Activated CD4-positive, alpha-beta T cell treated with anti-CD3 and anti-CD28 coated beads, Interleukin-2, Interleukin-6, amounts not matched to agents 100 ng/mL and 50 ng/mL, durations not matched to agents 16 hours and 8 hours (primary cell): ENCODE measurements at regions not wholly inside any gene's neighbourhood (a gene's known extent, or its start where the extent isn't known, plus 50 kb on each side); places are given as distances from the start of the nearest gene placed in this dataset.
"Not testable (repeated sequence)": the region's sequence is repeated elsewhere in the genome, so short reads cannot be mapped to it uniquely, and the experiment has no call there.

ENCODE experiments used
- DNase-seq: peaks from one replicate; pipeline ENCODE4 v3.0.0-alpha.2; 2020

DNA sequence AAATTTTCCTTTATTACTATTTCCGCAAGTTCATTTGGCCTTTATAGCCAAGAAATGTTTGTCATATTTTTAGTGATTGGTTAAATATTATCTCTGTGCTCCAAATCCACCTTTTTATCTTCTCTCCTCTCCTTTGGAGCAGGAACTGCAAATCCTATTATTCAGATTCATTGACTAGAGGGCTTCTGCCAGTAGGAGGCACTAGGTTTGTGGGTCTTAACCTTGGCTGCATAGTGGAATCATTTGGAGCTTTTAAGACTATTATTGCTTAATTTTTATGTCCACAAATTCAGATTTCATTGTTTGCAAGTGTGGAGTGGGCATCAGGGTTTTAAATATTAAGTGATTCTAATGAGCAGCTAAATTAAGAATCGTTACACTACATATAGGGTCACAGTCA lies 75.3 kb upstream of the SYT10 start:
- DNase-seq: no peak

DNA sequence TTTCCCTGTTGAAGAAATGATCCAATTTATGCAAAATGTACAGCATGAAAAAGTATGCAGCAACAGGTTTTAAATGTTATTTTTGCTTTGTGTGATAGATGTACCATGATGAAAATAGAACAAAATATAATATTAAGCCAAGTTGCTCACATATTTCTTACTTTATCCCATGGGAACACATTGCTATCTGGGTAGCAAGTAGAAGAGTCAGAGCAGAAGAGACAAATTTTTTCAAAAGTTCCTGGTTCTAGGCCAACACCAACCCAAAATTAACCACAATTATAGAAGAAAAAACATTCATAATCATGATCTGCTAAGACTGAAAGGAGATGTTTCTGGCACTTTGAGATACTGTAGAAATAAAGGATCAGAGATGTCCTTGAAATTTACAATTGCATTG lies 79.9 kb upstream of the SYT10 start:
- no peak for DNase-seq

GRCh38 chr12:33520505-33521302 lies 81.1 kb upstream of the SYT10 start:
- DNase-seq: not testable (repeated sequence)

GRCh38 chr12:33529031-33529430 lies 89.4 kb upstream of the SYT10 start:
- DNase-seq: no peak

GRCh38 chr12:33529810-33530209 lies 90.2 kb upstream of the SYT10 start:
- DNase-seq: no peak

GRCh38 chr12:33531261-33531660 lies 91.6 kb upstream of the SYT10 start:
- no peak for DNase-seq

DNA sequence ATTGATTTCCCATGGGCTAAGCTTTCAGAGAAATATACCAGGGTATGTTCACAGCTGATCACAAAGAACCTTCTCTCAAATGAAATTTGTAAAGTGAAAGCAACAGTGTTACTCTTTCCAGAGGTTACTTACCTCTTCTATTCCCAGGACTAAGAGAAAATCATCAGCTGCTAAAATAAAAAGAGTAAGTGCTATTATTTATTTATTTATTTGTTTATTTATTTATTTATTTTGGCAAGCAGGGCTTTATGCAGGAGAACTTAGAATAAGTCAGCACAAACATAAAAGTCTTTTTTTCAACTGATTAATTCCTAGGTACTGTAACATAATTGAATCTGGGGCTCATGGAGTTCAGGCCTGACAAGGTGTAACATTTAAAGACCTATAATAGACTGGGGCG lies 93.9 kb upstream of the SYT10 start:
- DNase-seq: no peak

DNA sequence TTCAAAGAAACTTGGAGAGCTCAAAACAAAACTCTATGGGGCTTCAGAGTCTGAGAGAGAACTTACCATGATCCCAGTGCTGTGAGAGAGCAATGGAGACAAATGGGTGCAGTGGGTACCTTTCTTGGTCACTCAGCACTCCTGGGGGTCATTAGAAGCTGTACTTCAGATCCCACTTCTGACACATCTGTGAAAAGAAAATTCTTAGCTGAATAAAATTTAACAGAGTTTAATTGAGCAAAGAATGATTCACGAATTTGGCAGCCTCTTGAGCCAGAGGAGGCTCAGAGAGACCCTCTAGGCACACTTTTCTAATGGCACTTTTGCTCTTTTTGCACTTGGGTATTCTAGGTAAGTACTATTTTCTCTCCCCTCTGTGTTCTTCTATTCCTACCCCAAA lies 96.8 kb upstream of the SYT10 start:
- DNase-seq: no peak

DNA sequence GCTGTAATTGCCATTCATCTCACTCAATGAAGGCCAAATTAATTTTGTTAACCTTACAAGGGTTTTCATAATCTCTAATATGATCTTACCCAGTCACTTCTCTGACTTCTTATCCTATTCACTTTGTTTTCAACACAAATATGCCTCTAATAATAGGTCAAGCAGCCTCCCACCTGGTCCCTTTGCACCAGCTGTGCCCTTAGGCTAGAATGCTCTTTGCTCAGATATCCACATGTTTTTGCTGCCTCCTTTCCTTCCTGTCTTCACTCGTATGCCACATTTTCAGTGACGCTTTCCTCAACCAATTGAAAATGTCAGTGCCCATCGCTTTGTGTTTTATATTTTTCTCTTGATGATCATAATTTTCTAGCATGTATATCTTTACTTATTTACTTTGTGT lies 106.4 kb upstream of the SYT10 start:
- no peak for DNase-seq

DNA sequence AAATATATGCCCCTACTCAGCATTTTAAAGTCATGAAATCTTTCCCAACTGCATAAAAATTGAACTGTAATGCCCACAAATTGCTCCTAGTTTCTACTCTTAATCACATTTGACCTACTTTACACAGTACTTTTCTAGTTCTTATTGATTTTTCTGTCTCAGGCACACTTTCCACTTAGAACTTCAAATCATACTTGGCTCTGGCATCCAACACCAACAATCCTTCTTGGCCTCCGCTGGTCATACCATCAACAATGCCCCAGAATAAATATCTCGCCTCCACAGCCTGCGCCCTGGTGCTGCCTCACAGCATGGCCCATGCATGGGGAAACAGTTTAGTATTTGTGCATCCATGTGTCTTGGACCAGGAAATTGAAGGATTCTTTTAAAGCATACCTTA lies 107.5 kb upstream of the SYT10 start:
- no peak for DNase-seq

- not testable (repeated sequence) for DNase-seq
These were observed 110.6 kb upstream of the SYT10 start for GRCh38 chr12:33550214-33550613.

DNA sequence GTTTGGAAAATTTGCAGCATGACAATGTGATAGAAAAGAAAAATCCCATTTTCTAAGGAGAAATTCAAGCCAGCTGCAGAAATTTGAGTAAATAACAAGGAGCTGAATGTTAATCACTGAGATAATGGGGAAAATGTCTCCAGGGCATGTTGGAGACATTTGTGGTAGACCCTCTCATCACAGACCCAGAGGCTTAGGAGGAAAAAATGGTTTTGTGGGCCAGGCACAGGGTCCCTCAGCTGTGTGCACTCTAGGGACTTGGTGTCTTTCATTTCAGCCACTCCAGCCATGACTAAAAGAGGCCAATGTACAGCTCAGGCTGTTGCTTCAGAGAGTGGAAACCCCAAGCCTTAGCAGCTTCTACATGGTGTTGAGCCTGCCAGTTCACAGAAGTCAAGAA lies 111.4 kb upstream of the SYT10 start:
- no peak for DNase-seq

- DNase-seq: no peak
These were observed 115.5 kb upstream of the SYT10 start for GRCh38 chr12:33555128-33555527.

- DNase-seq: no peak
These were observed 121.1 kb upstream of the SYT10 start for GRCh38 chr12:33560653-33561208.

GRCh38 chr12:33562401-33562800 lies 122.8 kb upstream of the SYT10 start:
- DNase-seq: no peak

GRCh38 chr12:33566403-33566802 lies 126.8 kb upstream of the SYT10 start:
- no peak for DNase-seq

DNA sequence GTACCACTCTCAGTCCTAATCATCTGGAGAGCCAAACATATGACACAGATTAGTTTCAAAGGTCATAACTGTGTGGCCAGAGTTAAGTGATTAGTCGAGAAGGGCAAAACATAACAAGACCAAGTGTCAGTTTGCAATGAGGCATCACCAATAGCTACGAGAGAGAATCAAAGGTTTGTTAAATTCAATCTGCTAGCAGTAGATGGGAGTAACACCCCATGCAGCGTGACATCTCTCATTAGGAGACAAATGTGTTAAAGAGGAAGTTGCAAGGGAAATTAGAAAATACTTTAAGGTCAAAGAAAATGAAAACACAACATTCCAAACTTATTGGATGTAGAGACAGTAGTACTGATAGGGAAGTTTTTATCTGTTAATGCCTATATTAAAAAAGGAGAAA lies 135.7 kb upstream of the SYT10 start:
- DNase-seq: no peak

- DNase-seq: no peak
These were observed 142.0 kb upstream of the SYT10 start for GRCh38 chr12:33581613-33582122.

DNA sequence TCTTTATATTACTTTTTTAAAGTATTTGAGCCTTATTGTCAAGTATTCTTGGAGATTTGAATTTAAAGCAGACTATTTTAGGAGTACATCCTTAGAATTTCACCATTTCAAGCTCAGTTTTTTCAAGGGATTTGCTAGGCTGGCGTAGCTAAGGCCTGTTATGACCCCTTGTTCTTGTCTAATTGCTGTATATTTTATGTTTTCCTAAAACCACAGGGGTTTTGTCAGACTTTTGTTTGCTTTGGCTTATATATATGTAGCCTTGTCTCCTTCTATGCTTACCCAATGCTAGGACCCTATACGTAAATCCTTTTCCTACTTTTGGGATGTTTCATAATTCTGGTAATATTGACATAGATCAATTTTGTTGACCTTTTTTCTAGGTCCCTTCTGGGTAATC lies 147.0 kb upstream of the SYT10 start:
- no peak for DNase-seq

DNA sequence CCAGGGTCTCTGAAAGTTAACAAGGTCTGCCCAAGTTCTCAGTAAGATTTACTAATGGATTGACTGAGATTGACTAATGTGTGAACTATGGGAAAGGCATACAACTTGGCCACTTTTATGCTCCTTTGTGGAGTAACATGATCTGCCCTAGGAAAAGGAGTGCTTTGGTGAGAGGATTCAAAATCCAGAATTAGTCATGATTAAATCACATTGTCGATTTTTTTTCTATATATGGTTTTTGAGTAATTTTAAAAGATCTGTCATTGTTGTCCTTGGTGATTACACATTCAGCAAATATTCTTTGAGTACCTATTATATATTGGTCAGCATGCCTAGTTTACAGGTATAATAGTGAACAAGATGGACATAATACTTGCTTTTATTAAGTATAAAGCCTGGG lies 147.7 kb upstream of the SYT10 start:
- DNase-seq: no peak

GRCh38 chr12:33587784-33588712 lies 148.4 kb upstream of the SYT10 start:
- no peak for DNase-seq

DNA sequence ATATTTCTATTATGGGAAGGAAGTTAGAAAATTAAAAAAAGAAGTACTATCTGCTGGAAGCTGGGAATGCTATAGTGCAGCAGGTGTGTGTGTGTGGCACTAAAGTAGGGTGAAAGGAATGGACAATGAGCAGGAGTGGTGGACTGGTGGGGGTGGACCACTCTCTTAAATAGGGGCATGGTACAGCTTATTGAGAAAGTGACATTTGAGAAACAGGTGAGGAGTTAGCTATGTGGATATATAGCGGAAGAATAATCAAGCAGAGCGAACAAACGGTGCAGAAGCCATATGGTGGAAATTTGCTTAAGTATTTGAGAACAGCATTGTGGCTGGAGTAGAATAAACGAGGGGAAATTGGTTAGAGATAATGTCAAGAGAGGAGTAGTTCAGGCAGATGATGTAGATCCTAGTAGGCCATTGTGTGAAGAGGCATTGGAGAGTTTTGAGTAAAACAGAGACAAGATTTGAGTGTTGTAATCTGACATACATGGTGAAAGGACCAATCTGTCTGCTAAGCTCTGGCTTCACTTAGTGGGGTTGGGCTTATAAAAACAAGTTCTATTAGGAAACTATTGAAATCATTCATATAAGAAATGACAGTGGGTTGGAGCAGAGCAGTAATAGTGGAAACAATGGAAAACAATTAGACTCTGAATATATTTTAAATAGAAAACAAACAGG lies 149.2 kb upstream of the SYT10 start:
- no peak for DNase-seq

GRCh38 chr12:33589576-33590114 lies 150.0 kb upstream of the SYT10 start:
- no peak for DNase-seq
